ENCODE measurements at regions not wholly inside any gene's neighbourhood (a gene's known extent, or its start where the extent isn't known, plus 50 kb on each side); places are given as distances from the start of the nearest gene placed in this dataset.

- no peak for DNase-seq (ENCODE audit: low spot score)
- TF ChIP-seq, protein P1, sequence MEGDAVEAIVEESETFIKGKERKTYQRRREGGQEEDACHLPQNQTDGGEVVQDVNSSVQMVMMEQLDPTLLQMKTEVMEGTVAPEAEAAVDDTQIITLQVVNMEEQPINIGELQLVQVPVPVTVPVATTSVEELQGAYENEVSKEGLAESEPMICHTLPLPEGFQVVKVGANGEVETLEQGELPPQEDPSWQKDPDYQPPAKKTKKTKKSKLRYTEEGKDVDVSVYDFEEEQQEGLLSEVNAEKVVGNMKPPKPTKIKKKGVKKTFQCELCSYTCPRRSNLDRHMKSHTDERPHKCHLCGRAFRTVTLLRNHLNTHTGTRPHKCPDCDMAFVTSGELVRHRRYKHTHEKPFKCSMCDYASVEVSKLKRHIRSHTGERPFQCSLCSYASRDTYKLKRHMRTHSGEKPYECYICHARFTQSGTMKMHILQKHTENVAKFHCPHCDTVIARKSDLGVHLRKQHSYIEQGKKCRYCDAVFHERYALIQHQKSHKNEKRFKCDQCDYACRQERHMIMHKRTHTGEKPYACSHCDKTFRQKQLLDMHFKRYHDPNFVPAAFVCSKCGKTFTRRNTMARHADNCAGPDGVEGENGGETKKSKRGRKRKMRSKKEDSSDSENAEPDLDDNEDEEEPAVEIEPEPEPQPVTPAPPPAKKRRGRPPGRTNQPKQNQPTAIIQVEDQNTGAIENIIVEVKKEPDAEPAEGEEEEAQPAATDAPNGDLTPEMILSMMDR (IDR thresholded peaks at IDR 0.05; ENCODE audit: extremely low read depth, insufficient read depth, missing control alignments), result no peak
- in situ Hi-C loops (cut with MboI; ENCODE audit: low pct_unique_long_range_greater_than_20kb, low sequenced_read_pairs, unreplicated experiment), result no loop called here
Measured at GRCh38 chr3:59438492-59438891, 388.7 kb upstream of the CFAP20DC start.

- in situ Hi-C loops (cut with MboI; ENCODE audit: low pct_unique_long_range_greater_than_20kb, low sequenced_read_pairs, unreplicated experiment), result no loop called here
- TF ChIP-seq, protein P1 (IDR thresholded peaks at IDR 0.05; ENCODE audit: extremely low read depth, insufficient read depth, missing control alignments), result no peak
- DNase-seq (ENCODE audit: low spot score), result no peak
Measured at GRCh38 chr3:59436164-59436958, 386.5 kb upstream of the CFAP20DC start.

DNA sequence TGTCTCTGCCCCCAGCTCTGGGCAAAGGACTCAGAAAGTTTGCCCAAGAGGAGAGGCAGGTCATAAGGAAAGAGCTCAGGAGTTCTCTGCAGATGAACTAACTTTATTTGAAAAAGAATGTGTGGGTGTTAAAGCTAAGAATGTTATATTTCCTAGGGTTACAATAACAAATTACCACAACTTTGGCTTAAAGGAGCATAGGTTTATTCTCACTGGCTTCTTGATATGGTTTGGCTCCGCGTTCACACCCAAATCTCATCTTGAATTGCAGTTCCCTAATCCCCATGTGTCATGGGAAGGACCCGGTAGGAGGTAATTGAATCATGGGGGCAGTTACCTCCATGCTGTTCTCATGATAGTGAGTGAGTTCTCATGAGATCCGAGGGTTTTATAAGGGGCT is 383.7 kb upstream of the CFAP20DC start:
- in situ Hi-C loops (cut with MboI; ENCODE audit: low pct_unique_long_range_greater_than_20kb, low sequenced_read_pairs, unreplicated experiment), result no loop called here
- no peak for DNase-seq (ENCODE audit: low spot score)
- TF ChIP-seq, protein P1 (IDR thresholded peaks at IDR 0.05; ENCODE audit: extremely low read depth, insufficient read depth, missing control alignments), result no peak

DNA sequence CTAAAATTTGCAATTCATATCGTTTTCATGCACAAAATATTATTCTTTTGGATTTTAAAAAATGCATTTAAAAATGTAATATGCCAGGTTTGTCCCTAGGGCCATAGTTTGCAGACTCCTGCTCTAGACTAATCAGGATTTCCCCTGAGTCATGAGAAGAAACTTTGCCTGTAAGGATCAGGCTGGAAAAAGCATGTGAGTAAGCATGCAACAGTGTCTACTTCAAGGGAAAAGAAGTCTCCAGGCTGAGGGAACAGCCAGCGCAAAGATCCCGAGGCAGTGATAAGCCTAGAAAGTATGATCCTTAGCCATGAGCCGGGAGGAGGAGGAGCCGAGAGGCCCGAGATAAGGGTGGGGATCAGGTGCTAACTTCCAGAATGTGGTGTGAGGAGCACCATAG is 382.8 kb upstream of the CFAP20DC start:
- DNase-seq (ENCODE audit: low spot score), result no peak
- in situ Hi-C loops (cut with MboI; ENCODE audit: low pct_unique_long_range_greater_than_20kb, low sequenced_read_pairs, unreplicated experiment), result no loop called here
- TF ChIP-seq, protein P1 (IDR thresholded peaks at IDR 0.05; ENCODE audit: extremely low read depth, insufficient read depth, missing control alignments), result no peak

DNA sequence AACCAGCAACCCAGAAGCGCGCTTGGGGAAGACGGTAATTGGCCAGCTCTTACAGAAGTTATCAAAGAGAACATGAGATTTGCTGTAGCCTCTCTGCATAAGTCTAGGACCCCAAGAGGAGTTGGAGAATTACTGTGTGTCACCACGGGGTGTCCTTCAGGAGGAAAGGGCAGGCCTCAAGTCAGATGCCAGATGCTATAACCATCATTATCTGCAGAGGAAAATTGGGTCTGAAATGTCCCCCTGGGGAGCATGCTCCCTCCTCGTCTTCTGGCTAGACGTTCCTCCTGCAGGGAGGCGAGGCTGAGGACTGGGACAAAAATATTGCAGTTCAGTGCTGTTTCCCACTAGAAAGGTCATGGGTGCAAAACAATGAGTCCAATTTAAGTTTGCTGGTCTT is 380.5 kb upstream of the CFAP20DC start:
- in situ Hi-C loops (cut with MboI; ENCODE audit: low pct_unique_long_range_greater_than_20kb, low sequenced_read_pairs, unreplicated experiment), result no loop called here
- DNase-seq (ENCODE audit: low spot score), result no peak

GRCh38 chr3:59429198-59429597 is 379.4 kb upstream of the CFAP20DC start:
- no peak for DNase-seq (ENCODE audit: low spot score)
- in situ Hi-C loops (cut with MboI; ENCODE audit: low pct_unique_long_range_greater_than_20kb, low sequenced_read_pairs, unreplicated experiment), result no loop called here
- TF ChIP-seq, protein P1 (IDR thresholded peaks at IDR 0.05; ENCODE audit: extremely low read depth, insufficient read depth, missing control alignments), result no peak

More for the DNA sequence above, 380.5 kb upstream of the CFAP20DC start:
- TF ChIP-seq, protein P1 (IDR thresholded peaks at IDR 0.05; ENCODE audit: extremely low read depth, insufficient read depth, missing control alignments), result no peak

All from GM13977 (cell line).